ENCODE measurements at regions not wholly inside any gene's neighbourhood (a gene's known extent, or its start where the extent isn't known, plus 50 kb on each side); places are given as distances from the start of the nearest gene placed in this dataset.

DNA sequence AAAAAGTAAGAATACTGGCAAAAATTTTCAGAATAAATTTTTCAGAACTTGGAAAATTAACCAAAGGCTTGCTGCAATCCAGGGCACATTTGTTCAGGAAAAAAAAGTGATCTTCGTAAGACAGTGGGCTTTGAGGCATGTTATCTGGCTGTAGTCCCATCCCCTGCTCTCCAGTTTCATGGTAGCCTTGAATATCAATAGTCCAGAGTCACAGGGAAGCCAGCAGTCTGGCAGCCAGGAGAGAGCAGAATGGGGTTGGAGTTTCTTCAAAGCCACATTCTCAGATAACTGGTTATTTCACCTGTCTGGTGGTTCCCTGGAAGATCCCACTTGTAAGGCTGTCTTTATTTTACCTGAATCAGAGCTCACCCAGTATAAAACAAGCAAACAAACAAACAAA is 669.3 kb downstream of the MATN1 start:
- TF ChIP-seq, protein P1, sequence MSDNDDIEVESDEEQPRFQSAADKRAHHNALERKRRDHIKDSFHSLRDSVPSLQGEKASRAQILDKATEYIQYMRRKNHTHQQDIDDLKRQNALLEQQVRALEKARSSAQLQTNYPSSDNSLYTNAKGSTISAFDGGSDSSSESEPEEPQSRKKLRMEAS (IDR thresholded peaks at IDR 0.05), result no peak
- TF ChIP-seq, protein P2, sequence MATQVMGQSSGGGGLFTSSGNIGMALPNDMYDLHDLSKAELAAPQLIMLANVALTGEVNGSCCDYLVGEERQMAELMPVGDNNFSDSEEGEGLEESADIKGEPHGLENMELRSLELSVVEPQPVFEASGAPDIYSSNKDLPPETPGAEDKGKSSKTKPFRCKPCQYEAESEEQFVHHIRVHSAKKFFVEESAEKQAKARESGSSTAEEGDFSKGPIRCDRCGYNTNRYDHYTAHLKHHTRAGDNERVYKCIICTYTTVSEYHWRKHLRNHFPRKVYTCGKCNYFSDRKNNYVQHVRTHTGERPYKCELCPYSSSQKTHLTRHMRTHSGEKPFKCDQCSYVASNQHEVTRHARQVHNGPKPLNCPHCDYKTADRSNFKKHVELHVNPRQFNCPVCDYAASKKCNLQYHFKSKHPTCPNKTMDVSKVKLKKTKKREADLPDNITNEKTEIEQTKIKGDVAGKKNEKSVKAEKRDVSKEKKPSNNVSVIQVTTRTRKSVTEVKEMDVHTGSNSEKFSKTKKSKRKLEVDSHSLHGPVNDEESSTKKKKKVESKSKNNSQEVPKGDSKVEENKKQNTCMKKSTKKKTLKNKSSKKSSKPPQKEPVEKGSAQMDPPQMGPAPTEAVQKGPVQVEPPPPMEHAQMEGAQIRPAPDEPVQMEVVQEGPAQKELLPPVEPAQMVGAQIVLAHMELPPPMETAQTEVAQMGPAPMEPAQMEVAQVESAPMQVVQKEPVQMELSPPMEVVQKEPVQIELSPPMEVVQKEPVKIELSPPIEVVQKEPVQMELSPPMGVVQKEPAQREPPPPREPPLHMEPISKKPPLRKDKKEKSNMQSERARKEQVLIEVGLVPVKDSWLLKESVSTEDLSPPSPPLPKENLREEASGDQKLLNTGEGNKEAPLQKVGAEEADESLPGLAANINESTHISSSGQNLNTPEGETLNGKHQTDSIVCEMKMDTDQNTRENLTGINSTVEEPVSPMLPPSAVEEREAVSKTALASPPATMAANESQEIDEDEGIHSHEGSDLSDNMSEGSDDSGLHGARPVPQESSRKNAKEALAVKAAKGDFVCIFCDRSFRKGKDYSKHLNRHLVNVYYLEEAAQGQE (IDR thresholded peaks at IDR 0.05), result no peak
- TF ChIP-seq, protein P3, sequence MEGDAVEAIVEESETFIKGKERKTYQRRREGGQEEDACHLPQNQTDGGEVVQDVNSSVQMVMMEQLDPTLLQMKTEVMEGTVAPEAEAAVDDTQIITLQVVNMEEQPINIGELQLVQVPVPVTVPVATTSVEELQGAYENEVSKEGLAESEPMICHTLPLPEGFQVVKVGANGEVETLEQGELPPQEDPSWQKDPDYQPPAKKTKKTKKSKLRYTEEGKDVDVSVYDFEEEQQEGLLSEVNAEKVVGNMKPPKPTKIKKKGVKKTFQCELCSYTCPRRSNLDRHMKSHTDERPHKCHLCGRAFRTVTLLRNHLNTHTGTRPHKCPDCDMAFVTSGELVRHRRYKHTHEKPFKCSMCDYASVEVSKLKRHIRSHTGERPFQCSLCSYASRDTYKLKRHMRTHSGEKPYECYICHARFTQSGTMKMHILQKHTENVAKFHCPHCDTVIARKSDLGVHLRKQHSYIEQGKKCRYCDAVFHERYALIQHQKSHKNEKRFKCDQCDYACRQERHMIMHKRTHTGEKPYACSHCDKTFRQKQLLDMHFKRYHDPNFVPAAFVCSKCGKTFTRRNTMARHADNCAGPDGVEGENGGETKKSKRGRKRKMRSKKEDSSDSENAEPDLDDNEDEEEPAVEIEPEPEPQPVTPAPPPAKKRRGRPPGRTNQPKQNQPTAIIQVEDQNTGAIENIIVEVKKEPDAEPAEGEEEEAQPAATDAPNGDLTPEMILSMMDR (IDR thresholded peaks at IDR 0.05; ENCODE audit: low read depth, low read length, missing input control), result no peak
- TF ChIP-seq JUND (IDR thresholded peaks at IDR 0.05) (no peak), YY1 (IDR thresholded peaks at IDR 0.05) (no peak), RAD21 (IDR thresholded peaks at IDR 0.05) (no peak), TAF1 (conservative IDR thresholded peaks at IDR 0.05) (no peak), FOXA1 (IDR thresholded peaks at IDR 0.05) (no peak), SP1 (IDR thresholded peaks at IDR 0.05) (no peak), RXRA (IDR thresholded peaks at IDR 0.05) (no peak)
- TF ChIP-seq, protein P4, sequence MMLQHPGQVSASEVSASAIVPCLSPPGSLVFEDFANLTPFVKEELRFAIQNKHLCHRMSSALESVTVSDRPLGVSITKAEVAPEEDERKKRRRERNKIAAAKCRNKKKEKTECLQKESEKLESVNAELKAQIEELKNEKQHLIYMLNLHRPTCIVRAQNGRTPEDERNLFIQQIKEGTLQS (IDR thresholded peaks at IDR 0.05), result no peak
- TF ChIP-seq, protein P5, sequence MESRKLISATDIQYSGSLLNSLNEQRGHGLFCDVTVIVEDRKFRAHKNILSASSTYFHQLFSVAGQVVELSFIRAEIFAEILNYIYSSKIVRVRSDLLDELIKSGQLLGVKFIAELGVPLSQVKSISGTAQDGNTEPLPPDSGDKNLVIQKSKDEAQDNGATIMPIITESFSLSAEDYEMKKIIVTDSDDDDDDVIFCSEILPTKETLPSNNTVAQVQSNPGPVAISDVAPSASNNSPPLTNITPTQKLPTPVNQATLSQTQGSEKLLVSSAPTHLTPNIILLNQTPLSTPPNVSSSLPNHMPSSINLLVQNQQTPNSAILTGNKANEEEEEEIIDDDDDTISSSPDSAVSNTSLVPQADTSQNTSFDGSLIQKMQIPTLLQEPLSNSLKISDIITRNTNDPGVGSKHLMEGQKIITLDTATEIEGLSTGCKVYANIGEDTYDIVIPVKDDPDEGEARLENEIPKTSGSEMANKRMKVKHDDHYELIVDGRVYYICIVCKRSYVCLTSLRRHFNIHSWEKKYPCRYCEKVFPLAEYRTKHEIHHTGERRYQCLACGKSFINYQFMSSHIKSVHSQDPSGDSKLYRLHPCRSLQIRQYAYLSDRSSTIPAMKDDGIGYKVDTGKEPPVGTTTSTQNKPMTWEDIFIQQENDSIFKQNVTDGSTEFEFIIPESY (IDR thresholded peaks at IDR 0.05), result no peak
